HG03045 (cell line): ENCODE measurements at regions not wholly inside any gene's neighbourhood (a gene's known extent, or its start where the extent isn't known, plus 50 kb on each side); places are given as distances from the start of the nearest gene placed in this dataset.
"Not testable (repeated sequence)": the region's sequence is repeated elsewhere in the genome, so short reads cannot be mapped to it uniquely, and the experiment has no call there.

ENCODE experiments used
- ATAC-seq: cut with Tn5 transposase; IDR thresholded peaks from one replicate; pipeline ENCODE4 v1.9.1; 2021; ENCODE audit warnings: mild to moderate bottlenecking, moderate library complexity; ENCODE audit not compliant: unreplicated experiment

DNA sequence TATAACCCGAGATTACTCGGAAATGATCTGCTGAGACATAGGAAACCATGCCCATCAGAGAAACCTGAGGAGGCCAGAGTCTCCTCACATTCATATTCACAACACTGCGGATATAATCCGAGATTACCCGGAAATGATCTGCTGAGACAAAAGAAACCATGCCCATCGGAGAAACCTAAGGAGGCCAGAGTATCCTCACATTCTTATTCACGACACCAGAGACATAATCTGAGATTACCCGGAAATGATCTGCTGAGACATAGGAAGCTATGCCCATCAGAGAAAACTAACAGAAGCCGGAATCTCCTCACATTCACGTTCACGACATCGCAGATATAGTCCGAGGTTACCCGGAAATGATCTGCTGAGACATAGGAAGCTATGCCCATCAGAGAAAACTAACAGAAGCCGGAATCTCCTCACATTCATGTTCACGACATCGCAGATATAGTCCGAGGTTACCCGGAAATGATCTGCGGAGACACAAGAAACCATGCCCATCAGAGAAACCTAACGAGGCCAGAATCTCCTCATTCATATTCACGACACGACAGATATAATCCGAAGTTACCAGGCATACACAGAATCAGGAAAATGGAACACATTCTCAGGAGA lies 422.3 kb upstream of the AKR1E2 start:
- ATAC-seq: no peak

DNA sequence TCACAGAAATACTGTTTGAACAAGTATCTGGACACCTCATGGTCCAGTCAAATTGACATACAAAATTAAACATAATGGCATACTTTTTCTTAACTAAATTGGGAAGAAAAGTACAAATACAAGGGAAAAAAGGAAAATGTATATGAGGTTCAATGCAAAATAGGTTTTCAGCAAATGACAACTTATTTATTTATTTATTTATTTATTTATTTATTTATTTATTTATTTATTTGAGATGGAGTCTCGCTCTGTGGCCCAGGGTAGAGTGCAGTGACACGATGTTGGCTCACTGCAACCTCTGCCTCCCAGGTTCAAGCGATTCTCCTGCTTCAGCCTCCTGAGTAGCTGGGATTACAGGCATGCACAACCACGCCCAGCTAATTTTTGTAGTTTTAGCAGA lies 424.9 kb upstream of the AKR1E2 start:
- ATAC-seq: not testable (repeated sequence)

DNA sequence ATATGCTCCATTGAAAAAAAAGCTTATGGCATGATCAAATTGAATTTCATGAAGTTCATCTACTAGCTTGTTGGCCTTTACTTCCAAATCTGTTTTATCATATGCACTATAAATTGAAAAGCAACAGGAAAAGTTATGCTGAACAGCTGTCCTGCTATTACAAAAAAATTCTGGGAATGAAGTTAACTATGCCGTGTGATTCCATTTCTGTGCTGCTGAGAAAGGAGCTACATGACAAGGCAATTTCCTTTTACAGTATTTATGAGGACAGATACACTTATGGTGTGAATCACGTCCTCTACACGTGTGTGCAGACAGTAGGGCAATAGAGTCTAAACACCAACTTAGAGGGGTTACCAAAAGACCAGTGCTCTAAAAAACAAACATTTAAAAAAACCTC lies 426.5 kb upstream of the AKR1E2 start:
- ATAC-seq: no peak

DNA sequence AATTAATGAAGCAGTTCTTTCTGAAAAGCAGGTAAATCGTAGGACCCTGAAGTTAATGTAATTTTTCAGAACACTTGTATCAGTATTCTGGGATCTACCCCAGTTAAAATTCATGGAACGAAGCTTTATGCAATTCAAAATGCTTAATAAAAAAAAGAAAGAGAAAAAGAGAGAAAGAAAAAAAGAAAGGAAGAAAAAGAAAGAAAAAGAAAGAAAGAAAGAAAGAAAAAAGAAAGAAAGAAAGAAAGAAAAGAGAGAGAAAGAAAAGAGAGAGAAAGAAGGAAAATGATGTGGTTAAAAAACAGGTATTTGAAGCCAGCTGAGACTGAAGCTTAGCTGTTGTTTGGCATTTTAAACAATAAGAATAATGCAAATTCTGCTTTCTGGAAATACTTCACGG lies 427.4 kb upstream of the AKR1E2 start:
- ATAC-seq: no peak

DNA sequence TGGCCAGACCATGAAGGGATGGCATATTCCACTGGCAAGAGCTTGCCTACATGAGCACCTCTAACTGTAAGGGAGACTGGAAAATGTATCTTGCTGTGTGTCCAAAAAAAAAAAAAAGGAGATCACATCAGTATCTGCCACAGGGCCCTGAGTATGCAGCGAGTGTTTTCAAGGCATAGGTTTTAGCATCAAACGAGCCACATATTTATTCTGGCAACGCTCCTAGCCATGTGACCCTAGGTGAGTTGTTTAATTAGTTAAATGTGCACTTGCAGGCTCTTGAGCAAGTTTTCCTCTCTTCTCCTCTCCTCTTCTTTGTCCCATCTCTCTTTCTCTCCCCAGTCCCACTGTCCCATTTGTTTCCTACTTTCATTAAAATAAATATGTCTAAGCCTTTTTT lies 428.7 kb upstream of the AKR1E2 start:
- ATAC-seq: no peak

DNA sequence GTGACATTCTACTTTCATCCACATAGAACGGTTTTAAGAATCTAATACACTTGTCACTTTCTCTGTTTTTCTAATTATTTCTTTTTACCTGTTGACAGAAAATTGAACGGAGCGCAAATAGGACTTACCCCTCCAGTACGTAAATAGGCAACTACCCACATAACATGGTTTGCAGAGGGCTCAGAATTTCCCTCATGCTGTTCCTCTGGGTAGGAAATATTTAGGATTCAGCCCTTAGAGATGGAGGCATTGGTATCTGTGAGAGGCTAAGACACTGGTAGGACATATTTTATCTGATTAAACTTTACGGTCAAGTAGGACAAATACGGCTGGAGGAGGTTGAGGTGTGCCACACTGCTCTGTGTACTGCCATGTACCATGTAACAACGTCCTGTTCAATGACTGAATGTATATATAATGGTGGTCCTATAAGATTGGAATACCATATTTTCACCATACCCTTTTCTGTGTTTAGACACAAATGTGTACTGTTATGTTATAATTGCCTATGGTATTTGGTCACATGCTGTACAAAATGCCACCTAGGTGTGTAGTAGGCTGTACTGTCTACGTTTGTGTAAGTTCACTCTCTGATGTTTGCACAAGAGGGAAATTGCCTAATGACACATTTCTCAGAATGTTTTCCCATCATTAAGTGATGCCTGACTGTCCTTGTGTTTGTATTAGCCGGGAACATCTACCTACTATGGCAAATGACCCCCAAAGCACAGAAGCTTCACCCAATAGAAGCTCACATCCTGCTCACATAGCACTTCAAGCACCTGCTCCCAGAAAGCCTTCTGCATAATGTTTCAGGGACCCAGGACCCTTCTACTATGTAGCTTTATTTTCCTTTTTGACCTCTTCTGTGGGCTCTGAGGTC lies 429.4 kb upstream of the AKR1E2 start:
- no peak for ATAC-seq

DNA sequence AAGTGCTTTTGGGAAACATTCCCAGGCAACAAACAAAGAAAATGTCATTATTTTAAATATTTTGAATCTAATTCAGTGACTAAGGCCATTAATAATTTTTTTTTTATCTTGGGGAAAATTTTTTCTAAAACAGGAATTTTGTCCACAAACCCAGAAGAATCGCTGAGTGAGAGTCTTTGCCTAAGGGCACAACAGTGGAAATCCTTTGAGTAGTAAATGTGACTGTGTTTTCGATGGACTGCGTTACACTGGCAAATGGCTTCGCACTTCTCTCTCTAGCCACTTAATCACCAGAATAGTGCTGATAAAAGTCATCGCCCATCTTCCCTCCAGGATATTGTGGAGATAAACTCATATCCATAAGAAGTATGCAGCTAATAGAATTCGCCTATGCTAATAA lies 430.3 kb upstream of the AKR1E2 start:
- no peak for ATAC-seq

DNA sequence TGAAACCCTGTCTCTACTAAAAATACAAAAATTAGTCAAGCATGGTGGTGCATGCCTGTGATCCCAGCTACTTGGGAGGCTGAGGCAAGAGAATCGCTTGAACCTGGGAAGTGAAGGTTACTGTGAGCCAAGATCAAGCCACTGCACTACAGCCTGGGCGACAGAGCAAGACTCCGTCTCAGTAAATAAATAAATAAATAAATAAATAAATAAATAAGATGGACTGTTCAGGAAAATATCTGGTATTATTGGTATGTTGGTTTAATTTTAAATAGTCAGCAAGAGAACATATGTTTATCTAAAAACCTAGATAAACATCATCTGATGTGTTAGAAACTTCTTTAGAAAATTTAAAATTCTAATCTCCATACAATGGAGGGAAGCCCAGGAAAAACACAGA lies 431.6 kb upstream of the AKR1E2 start:
- ATAC-seq: not testable (repeated sequence)

DNA sequence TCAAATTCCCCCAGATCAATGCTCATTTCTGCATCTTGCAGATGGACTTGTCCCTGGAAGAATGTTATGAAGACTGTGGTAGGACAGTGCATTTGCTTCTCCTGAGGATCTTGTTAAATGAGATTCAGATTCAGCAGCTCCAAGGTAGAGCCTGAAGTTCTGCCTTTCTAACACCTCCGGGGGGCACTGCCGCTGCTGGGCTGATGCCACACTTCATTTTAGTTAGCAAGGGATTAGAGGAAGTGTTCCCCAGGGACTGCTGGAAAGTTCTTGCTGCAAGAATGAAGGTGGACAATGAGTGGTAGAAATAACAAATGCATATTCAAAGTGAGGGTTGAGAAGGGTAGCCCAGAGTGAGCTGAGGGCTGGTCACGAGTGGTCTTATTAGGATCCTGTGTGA lies 434.3 kb upstream of the AKR1E2 start:
- ATAC-seq: no peak

DNA sequence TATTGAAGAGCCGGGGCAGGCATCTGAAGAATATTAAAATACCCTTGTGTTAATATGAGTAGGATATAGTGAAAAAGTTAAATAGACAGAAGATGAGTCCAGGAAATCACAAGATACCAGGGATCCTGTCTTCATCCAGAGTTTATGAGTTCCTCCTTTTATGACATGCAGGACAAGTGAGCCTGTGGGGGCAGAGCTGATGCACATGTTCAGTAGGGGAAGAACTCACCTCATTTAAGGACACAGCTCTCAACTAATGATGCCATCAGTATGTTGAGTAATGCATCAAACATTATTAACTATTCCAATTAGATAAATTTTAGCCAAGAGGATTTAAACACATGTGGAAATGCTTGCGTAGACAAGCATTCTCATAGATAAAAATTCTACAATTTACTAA lies 435.8 kb upstream of the AKR1E2 start:
- ATAC-seq: no peak

DNA sequence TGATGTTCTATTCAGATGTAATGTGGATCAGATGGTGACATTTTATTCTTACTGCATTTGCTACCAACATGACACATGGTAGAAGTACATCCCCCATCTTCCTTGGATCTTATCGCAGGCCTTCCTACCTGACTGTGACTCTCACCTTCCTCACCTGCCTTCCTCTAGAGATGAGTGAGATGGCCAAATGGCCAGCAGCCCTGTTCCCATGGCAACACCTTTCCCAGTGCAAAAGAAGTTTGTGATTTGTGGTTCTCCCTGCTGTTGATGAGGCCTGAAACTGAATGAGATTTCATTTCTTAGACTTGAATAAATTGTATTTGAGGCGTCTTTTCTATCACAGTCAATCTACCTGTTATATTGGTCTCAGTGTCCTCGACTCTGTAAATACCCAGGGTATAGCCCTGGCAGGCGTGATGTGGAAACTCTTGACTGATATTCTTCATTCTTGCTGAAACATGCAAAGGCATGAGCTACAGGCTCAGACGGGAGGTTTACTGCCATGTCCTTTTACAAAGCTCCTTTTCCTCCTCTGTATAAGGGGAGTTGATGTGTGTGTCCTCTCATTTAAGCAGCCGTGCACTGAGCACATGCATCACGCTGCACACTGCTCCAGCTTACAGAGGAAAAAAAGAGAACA lies 440.7 kb upstream of the AKR1E2 start:
- no peak for ATAC-seq

DNA sequence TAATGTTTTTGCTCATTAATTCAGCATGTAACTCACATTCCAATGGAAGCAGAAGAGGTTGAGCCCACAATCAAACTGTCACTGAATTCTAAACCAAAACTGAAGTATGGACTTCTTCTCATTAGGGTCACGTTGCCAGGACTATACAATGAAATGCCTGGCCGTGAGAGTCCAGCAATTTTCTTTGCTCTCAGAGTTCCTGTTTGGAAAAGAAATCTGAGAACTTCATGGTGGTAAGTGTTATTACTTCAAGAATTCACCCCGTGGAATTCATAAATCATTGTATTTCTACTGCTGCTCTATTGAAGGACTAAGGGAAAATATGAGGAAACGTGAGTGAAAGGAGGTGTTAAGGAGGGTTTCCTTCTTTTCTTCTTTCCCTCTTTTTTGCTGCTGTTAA lies 441.8 kb upstream of the AKR1E2 start:
- ATAC-seq: no peak

DNA sequence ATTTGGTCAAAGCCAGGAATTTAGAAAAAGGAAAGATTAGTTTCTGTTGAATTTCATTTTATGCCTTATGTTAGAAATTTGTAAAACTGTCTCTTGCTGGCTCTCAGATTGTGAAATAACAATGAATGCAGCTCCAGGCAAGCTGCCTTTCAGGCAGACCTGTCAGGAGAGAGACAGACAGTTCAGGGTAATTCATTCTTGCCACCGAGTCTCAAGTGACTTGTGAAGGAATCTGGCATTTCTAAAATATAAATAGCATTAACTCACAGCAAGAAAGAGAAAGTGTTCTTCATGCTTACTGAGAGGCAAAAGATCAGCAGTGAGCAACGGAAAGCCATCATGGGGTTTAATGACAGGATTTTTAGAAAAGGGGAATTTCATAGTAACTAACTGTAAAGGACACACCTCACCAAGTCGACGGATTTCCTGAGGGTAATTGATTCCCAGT lies 442.3 kb upstream of the AKR1E2 start:
- ATAC-seq: no peak

DNA sequence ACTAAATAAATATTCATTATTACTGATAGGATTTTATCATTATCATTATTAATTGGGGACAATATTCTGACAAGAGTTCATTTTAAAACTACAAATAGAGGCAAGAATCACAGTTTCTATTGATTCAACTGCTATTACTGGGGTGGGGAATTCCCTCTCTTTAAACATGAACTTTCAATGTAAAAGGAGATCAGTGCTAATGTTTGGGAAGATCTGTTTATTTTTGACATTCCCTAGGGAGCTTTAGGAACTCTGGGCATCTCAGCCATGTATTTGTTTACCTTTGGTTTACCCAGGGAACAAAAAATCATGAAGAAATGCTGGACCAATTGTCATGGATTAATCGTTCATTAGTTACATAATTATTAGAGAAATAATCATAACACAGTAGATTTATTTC lies 443.2 kb upstream of the AKR1E2 start:
- ATAC-seq: no peak

DNA sequence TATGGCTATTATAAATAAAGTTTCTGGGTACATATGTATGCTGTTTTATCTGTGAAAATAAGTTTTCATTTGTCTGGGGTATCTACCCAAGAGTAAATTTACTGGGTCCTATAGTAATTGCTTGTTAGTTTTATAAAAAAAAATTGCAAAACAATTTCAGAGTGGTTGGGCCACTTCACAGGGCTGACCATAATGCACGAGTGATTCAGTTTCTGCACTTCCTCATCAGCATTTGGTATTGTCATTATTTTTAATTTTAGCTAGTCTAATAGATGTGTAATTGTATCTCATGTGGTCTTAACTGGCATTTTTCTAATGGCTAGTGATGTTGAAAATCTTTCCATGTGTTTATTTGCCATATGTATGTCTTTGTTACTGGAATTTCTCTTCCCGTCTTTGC lies 452.4 kb upstream of the AKR1E2 start:
- ATAC-seq: no peak

DNA sequence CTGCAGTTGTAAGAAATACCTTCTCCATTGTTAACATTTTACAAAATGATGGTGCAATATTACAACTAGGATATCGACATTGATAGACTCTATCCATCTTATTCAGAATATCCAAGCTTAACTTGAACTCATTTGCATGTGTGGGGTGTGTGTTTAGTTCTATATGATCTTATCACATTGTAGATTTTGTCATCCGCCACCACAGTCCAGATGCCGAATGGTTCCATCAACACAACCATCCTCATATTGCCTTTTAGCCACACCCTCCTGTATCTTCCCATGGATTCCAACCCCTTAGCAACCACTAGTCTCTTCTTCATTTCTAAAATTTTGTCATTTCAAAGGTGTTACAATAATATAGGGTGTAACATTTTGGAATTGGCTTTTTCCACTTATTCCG lies 452.9 kb upstream of the AKR1E2 start:
- ATAC-seq: no peak

DNA sequence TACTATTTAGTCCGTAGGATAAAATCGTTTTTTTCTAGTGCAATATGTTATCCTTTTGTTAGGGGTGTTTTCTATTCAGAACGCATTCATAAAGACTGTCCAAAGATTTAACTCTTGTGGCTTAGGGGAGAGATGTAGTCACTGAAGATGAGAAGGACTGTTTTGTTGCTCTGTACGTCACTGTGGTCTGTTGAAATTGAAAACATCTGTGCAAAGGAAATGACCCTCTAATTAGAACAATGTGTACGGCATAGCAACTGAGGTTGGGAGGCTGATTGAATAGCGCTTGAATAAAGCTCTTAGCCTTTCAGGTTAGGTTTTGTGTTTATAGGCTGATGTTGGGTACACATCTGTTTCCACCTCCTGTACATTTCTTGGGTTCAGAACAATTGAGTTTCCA lies 453.4 kb upstream of the AKR1E2 start:
- no peak for ATAC-seq

DNA sequence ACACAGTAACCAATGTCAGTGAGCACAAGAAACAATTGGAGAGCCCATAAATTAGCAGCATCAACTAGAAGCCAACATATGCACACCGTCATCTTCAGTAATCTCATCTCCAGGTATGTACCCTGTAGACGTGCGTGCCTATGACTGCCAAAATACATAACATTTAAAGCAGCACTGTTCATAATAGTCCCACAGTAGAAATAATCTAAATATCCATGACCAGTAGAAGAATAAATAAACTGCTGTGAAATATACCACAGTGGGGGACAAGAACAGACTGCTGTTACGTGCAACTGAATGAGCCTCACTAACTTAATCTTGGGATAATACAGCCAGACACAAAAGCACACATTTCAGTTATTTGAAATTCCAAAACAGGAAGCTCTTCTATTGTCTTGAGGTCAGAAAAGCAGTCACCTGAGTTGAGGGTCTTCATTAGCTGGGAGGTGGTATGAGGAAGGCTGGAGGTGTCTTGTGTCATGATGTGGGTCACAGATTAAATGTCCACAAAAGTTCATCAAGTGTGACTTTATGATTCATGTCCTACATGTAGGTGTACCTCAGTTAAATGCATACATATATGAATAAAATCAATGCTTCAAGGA lies 454.2 kb upstream of the AKR1E2 start:
- no peak for ATAC-seq

DNA sequence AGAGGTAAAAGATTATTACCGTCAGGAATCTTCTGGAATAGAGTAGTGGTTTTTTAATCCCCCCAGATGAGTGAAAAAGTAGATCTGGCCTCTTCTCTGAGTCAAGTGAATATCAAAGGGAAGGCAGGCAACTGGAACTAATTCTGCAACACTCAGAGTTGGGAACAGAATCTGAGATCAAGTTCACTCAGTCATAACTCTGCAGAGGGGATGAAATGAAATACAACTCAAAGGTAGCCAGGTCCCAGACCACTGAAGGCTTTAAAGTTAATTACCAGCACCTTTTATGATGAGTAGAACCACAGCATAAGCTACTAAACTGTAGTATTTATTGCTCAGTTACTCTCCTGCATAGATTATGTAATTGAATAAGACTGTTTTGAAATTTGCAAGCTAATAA lies 455.6 kb upstream of the AKR1E2 start:
- no peak for ATAC-seq

DNA sequence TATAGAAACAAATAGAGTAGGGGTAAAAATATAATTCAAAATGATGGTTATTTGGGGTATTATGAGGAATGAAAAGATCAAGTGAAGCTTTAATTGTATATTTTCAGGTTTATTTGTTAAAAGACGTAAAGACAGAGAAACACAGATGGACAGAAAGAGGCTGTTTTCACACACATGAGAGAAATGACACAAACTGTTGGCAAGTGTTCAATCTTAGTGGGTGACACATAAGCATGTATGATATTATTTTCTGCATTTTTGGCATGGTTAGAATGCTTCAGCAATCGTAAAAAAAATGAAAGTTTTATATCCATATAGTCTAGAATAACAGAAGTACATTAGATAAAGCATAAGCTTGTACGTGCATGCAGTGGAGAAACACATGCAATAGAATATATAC lies 464.4 kb upstream of the AKR1E2 start:
- no peak for ATAC-seq

DNA sequence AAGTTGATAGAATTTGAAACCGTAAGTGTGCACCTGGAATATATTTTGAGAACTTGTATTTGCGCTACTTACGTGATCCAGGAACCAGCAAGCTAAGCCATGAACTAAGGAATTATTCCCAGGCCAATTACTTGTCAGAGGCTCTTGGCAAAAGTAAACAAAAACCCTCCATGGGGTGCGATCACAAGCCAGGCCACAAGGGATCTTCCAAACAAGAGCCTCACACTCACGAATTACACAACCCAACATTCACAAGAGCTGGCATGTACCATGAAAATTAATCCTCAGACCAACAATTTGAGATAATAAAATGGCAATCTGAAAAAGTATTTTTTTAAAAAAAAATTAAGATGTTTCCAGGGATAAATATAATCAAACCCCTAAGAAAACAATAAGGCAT lies 467.0 kb upstream of the AKR1E2 start:
- no peak for ATAC-seq

DNA sequence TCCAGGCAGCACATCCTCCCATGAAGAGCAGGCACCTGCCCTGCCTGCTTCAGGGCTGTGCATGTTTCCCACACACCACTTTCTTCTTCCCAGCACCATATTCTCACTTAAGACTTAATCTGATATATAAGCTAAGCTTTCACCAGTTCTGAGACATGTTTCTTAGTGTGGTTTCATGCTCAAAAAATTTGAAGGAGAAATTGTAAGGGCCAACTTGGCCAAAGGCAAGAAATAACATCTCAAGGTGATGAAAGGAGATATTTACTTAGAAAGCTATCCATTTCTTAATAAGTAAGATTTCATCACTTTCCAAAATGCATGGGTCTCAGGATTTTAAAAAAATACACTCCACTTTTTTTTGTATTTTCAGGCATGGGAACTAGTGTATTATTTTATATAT lies 468.1 kb upstream of the AKR1E2 start:
- ATAC-seq: no peak
